Bronchial epithelial cell (primary cell): ENCODE measurements at regions not wholly inside any gene's neighbourhood (a gene's known extent, or its start where the extent isn't known, plus 50 kb on each side); places are given as distances from the start of the nearest gene placed in this dataset.

ENCODE experiments used
- DNase-seq: peaks from one replicate; pipeline ENCODE4 v3.0.0-alpha.2; 2010; ENCODE audit warnings: low read depth
- FAIRE-seq: peaks from 2 replicates; lab custom pipeline; 2011; peaks lifted over from hg19 to GRCh38; lab: Jason Lieb, UNC
- H3K27me3 ChIP-seq: 2 replicates; pipeline ENCODE4 v1.5.1; 2011; ENCODE audit warnings: low read length; ENCODE audit not compliant: control insufficient read depth, insufficient read depth
- H3K36me3 ChIP-seq: 2 replicates; pipeline ENCODE4 v1.5.1; 2011; ENCODE audit warnings: low read length; ENCODE audit not compliant: control insufficient read depth, insufficient read depth
- H3K4me3 ChIP-seq: 2 replicates; pipeline ENCODE4 v1.5.1; 2011; ENCODE audit warnings: mild to moderate bottlenecking, low read depth, low read length, control low read depth
- TF ChIP-seq, protein P1 (sequence below): IDR thresholded peaks from 2 replicates; pipeline ENCODE4 v1.5.1; 2011; ENCODE audit warnings: mild to moderate bottlenecking, moderate library complexity, low read length, control low read depth, inconsistent platforms; ENCODE audit not compliant: insufficient read depth, severe bottlenecking

DNA sequence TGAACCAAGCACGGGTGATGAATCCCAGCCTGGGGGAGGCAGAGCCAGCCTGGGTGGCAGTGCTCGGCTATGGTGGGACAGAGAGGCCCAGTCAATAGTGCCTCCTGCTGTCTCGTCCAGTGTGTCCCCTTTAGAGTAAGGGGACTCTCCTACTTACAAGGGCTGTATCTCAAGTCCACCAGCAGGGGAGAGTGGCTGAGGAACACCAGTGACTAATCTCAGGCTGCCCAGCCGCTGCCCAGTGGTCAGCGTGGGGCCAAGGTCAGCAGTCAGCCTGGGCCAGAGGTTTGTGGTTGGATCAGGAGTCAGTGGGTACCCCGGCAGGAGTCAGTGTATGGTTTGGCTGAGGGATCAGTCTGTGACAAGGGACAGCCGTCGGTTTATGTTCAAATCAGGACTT, 109.2 kb upstream of the RUNX3 start:
- FAIRE-seq (no peak), DNase-seq (no peak)
- Histone ChIP-seq H3K27me3 (peaks cover 1% of the 10 kb centered on the region), H3K4me3 (no peak overlapping the region), H3K36me3 (no peaks in the 10 kb centered on the region)
- TF ChIP-seq, protein P1, sequence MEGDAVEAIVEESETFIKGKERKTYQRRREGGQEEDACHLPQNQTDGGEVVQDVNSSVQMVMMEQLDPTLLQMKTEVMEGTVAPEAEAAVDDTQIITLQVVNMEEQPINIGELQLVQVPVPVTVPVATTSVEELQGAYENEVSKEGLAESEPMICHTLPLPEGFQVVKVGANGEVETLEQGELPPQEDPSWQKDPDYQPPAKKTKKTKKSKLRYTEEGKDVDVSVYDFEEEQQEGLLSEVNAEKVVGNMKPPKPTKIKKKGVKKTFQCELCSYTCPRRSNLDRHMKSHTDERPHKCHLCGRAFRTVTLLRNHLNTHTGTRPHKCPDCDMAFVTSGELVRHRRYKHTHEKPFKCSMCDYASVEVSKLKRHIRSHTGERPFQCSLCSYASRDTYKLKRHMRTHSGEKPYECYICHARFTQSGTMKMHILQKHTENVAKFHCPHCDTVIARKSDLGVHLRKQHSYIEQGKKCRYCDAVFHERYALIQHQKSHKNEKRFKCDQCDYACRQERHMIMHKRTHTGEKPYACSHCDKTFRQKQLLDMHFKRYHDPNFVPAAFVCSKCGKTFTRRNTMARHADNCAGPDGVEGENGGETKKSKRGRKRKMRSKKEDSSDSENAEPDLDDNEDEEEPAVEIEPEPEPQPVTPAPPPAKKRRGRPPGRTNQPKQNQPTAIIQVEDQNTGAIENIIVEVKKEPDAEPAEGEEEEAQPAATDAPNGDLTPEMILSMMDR: no peak

DNA sequence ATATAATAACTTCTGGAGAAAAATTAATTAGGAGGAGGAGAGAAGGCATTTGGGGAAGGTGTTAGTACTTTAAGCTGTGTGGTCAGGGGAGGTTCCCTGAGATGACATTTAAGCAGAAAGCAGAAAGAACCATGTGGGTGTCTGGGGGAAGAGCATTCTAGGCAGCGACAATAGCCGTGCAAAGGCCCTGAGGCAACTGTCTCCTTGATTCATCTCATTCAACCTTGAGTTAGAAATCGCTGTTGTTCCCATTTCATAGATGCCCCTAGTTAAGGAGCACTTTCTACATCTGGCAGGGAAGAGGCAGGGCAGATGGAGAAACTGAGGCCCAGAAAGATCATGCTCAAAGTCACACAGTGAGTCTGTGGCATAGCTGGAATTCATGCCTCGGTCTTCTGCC, 108.6 kb upstream of the RUNX3 start:
- no peak for FAIRE-seq
- TF ChIP-seq, protein P1: no peak
- no peak overlapping the region for H3K4me3 ChIP-seq
- H3K36me3 ChIP-seq: no peaks in the 10 kb centered on the region
- H3K27me3 ChIP-seq: peaks cover 1% of the 10 kb centered on the region
- no peak for DNase-seq

DNA sequence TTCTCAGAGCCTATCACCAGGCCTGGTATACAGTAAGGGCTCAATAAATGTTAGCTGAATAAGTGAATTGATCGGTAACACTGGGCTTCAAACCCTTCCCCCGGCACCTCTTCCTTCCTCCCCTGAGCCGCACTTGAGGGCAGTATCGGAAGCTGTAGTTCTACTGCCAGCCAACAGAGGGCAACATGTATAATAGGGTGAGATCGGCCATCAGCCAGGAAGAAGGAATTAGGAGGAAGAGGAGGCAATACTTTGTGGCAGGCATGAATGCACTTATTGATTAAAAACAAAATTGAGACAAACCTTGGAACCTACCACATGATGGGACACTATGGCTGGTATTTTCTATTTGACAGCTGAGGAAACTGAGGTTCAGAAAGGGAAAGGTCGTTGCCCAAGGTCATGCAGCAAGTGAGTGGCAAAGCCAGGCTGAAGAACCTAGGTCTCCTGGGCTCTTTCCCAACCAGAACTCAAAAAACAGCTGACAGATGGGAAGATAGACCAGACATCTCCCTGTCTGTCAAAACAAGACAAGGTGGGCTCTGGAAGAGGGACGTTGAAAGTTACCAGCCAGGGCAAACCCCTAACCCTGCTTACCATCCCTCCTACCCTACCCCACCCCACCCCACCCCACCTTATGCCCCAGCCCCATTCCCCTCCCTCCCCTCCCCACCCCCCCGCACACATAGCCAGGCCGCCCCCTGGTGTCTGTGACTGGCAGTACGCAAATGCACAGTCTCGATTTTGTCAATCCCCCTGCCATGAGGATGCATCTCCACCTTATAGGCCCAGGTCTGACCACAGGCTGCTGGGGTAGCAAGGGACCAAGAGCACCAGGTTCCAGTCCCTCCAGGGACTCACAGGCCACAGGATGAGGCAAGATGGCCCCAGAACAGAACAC, 107.3 kb upstream of the RUNX3 start:
- DNase-seq (peak; percentile 33), FAIRE-seq (no peak)
- Histone ChIP-seq H3K36me3 (no peaks in the 10 kb centered on the region), H3K4me3 (no peak overlapping the region), H3K27me3 (peaks cover 1% of the 10 kb centered on the region)
- TF ChIP-seq, protein P1: peak; percentile 55

DNA sequence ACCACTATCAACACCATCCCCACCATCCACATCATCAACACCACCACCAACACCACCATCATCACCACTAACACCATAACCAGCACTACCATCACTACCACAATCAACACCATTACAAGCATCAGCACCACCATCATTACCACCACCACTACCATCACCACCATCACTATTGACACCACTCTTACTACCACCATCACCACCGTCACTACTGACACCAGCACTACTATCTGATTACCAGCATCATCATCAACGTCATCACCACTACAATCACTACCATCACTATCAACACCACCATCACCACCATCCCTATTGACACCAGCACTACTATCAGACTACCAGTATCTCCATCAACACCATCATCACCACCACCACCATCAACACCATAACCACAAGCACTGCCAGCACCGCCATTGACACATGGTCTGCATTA, 106.1 kb upstream of the RUNX3 start:
- DNase-seq (no peak), FAIRE-seq (peak; percentile 7)
- H3K27me3 ChIP-seq: peaks cover 1% of the 10 kb centered on the region
- H3K4me3 ChIP-seq: no peak overlapping the region
- TF ChIP-seq, protein P1: no peak
- no peaks in the 10 kb centered on the region for H3K36me3 ChIP-seq

DNA sequence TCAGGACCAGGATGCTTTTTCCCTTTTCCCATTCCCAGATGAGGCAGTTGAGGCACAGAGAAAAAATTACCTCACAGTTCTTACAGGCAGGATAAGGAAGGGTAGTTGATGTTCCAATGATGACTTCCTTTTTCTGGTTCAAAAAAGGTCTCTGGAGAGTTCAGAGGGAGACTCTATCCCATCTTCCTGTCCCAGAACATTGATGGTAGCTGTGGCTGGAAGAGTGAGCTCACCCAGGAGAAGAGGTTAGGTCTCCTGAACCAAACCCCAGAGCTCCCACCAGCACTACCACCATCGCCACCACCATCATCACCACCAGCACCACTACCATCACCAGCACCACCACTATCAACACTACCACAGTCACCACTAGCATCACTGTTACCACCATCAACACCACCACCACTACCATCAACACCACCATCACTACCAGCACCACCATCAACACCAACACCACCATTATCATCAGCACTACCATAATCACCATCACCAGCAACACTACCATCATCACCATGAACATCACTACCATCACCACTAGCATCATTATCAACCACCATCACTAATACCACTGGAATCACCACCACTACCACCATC, 105.5 kb upstream of the RUNX3 start:
- no peaks in the 10 kb centered on the region for H3K36me3 ChIP-seq
- H3K27me3 ChIP-seq: peaks cover 1% of the 10 kb centered on the region
- FAIRE-seq (no peak), DNase-seq (no peak)
- TF ChIP-seq, protein P1: no peak
- H3K4me3 ChIP-seq: no peak overlapping the region
